ENCODE measurements at regions not wholly inside any gene's neighbourhood (a gene's known extent, or its start where the extent isn't known, plus 50 kb on each side); places are given as distances from the start of the nearest gene placed in this dataset.
A peak's percentile ranks its signal among the peaks of the same experiment; 100 is the strongest.

GRCh38 chr21:28769683-28770082, 223.0 kb downstream of the LTN1 start:
- no peak for DNase-seq (ENCODE audit: low read depth)
- TF ChIP-seq, protein P1, sequence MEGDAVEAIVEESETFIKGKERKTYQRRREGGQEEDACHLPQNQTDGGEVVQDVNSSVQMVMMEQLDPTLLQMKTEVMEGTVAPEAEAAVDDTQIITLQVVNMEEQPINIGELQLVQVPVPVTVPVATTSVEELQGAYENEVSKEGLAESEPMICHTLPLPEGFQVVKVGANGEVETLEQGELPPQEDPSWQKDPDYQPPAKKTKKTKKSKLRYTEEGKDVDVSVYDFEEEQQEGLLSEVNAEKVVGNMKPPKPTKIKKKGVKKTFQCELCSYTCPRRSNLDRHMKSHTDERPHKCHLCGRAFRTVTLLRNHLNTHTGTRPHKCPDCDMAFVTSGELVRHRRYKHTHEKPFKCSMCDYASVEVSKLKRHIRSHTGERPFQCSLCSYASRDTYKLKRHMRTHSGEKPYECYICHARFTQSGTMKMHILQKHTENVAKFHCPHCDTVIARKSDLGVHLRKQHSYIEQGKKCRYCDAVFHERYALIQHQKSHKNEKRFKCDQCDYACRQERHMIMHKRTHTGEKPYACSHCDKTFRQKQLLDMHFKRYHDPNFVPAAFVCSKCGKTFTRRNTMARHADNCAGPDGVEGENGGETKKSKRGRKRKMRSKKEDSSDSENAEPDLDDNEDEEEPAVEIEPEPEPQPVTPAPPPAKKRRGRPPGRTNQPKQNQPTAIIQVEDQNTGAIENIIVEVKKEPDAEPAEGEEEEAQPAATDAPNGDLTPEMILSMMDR (IDR thresholded peaks at IDR 0.05; ENCODE audit: insufficient read depth, low read length), result no peak
- no peak overlapping the region for H3K4me3 ChIP-seq (ENCODE audit: low read depth, low read length)

GRCh38 chr21:28768753-28769152, 223.9 kb downstream of the LTN1 start:
- TF ChIP-seq, protein P1 (IDR thresholded peaks at IDR 0.05; ENCODE audit: insufficient read depth, low read length), result no peak
- no peak overlapping the region for H3K4me3 ChIP-seq (ENCODE audit: low read depth, low read length)
- DNase-seq (ENCODE audit: low read depth), result no peak

GRCh38 chr21:28767523-28767922, 225.2 kb downstream of the LTN1 start:
- DNase-seq (ENCODE audit: low read depth), result no peak
- TF ChIP-seq, protein P1 (IDR thresholded peaks at IDR 0.05; ENCODE audit: insufficient read depth, low read length), result no peak
- H3K4me3 ChIP-seq (ENCODE audit: low read depth, low read length), result no peak overlapping the region

DNA sequence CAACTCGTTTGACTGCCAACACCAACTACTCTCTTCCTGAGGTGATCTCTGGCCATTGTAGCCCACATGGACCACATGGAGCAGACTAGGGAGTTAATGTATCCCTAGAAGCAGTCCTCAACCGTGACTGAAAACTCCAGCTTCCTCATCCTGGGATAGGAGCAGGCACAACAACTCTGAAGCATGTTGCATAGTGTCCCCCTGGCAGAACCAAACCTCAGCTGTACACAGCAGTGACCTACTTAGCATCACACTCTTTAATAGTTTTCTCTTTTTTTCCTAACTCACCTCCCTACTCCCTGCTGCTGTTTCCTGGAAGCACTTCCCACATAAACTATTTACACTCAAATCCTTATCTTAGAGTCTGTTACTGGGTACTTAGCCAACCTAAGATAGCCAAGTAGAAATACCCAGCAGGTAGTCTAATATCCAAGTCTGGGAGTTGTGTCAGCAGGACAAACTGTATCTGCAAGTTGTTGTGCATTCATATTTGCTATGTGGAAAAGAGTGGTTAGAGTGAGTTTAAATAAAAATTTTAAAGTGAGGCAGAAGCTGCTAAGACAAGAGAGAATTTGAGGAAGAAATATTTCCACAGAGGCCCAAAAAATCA, 228.8 kb downstream of the LTN1 start:
- H3K4me3 ChIP-seq (ENCODE audit: low read depth, low read length), result no peak overlapping the region
- no peak for DNase-seq (ENCODE audit: low read depth)
- TF ChIP-seq, protein P1 (IDR thresholded peaks at IDR 0.05; ENCODE audit: insufficient read depth, low read length), result no peak

GRCh38 chr21:28762357-28762735, 230.3 kb downstream of the LTN1 start:
- DNase-seq (ENCODE audit: low read depth), result no peak
- TF ChIP-seq, protein P1 (IDR thresholded peaks at IDR 0.05; ENCODE audit: insufficient read depth, low read length), result no peak
- H3K4me3 ChIP-seq (ENCODE audit: low read depth, low read length), result no peak overlapping the region

GRCh38 chr21:28761674-28762356, 230.9 kb downstream of the LTN1 start:
- peak; percentile 46 for DNase-seq (ENCODE audit: low read depth)
- TF ChIP-seq, protein P1 (IDR thresholded peaks at IDR 0.05; ENCODE audit: insufficient read depth, low read length), result no peak
- no peak overlapping the region for H3K4me3 ChIP-seq (ENCODE audit: low read depth, low read length)
